Activated B cell treated with CpG ODN at 0.5 μM for 24 hours (primary cell): ENCODE measurements at regions not wholly inside any gene's neighbourhood (a gene's known extent, or its start where the extent isn't known, plus 50 kb on each side); places are given as distances from the start of the nearest gene placed in this dataset.

ENCODE experiments used
- ATAC-seq: fragments of 200-7000 bp; cut with Tn5 transposase; one replicate; pipeline ENCODE4 v1.10.0; 2021; ENCODE audit warnings: low read depth, mild to moderate bottlenecking, moderate library complexity
- CTCF ChIA-PET: fragments of 350-600 bp; sonication (Branson Sonifier 250); formaldehyde crosslinking; loops from one replicate; lab custom pipeline; 2021; ENCODE audit warnings: antibody characterized with exemption; lab: Charles Lee
- POLR2A ChIA-PET: fragments of 350-600 bp; sonication (Branson Sonifier 250); formaldehyde crosslinking; loops from one replicate; lab custom pipeline; 2021; ENCODE audit warnings: antibody characterized with exemption; lab: Charles Lee
- DNase-seq: peaks from one replicate; pipeline ENCODE4 v3.0.0; 2022
- H3K27ac Mint-ChIP-seq: one replicate; pipeline ENCODE4 v1.8.0; 2020; ENCODE audit warnings: mixed read lengths
- H3K27me3 Mint-ChIP-seq: one replicate; pipeline ENCODE4 v1.8.0; 2021; ENCODE audit warnings: mixed read lengths
- H3K36me3 Mint-ChIP-seq: one replicate; pipeline ENCODE4 v1.8.0; 2021; ENCODE audit warnings: low read depth, mixed read lengths
- H3K4me1 Mint-ChIP-seq: one replicate; pipeline ENCODE4 v1.8.0; 2021; ENCODE audit warnings: mixed read lengths
- H3K4me3 Mint-ChIP-seq: one replicate; pipeline ENCODE4 v1.8.0; 2020; ENCODE audit warnings: mild to moderate bottlenecking, mixed read lengths
- H3K9me3 Mint-ChIP-seq: one replicate; pipeline ENCODE4 v1.8.0; 2020; ENCODE audit warnings: mixed read lengths
- CTCF ChIP-seq: fragments of 200-600 bp; IDR thresholded peaks from one replicate; pipeline ENCODE4 v1.8.0; 2022; ENCODE audit warnings: antibody characterized with exemption, mild to moderate bottlenecking
- intact Hi-C: fragments of 100-400 bp; cut with micrococcal nuclease; formaldehyde crosslinking; loops from one replicate; pipeline ENCODE4 v1.15.1; 2024

GRCh38 chr13:104442536-104442935 lies 1376.3 kb upstream of the SLC10A2 start:
- Mint-ChIP-seq H3K36me3 (no peaks in the 10 kb centered on the region), H3K9me3 (peaks cover 14% of the 10 kb centered on the region), H3K27ac (no peak overlapping the region)

GRCh38 chr13:104436555-104436954 lies 1370.3 kb upstream of the SLC10A2 start:
- H3K4me3 Mint-ChIP-seq, result no peak overlapping the region
- H3K27ac Mint-ChIP-seq, result no peak overlapping the region
- POLR2A ChIA-PET, result no interaction called here
- CTCF ChIA-PET, result interaction anchor here (0.6 kb wide), 1 partner anchor 1633 kb away, joined by 3 read pairs; no protein-coding TSS in a partner anchor
- intact Hi-C loops, result no loop called here
- H3K27me3 Mint-ChIP-seq, result no peaks in the 10 kb centered on the region
- ATAC-seq, result no peak
- H3K4me1 Mint-ChIP-seq, result no peaks in the 10 kb centered on the region
- no peaks in the 10 kb centered on the region for H3K36me3 Mint-ChIP-seq
- TF ChIP-seq CTCF, result no peak
- no peaks in the 10 kb centered on the region for H3K9me3 Mint-ChIP-seq
- no peak for DNase-seq

More at GRCh38 chr13:104442536-104442935, 1376.3 kb upstream of the SLC10A2 start:
- ChIA-PET POLR2A (no interaction called here), CTCF (no interaction called here)
- TF ChIP-seq CTCF, result no peak
- intact Hi-C loops, result no loop called here
- no peak overlapping the region for H3K4me3 Mint-ChIP-seq
- no peaks in the 10 kb centered on the region for H3K4me1 Mint-ChIP-seq
- ATAC-seq (no peak), DNase-seq (no peak)
- H3K27me3 Mint-ChIP-seq, result no peaks in the 10 kb centered on the region

GRCh38 chr13:104431895-104432294 lies 1365.7 kb upstream of the SLC10A2 start:
- Mint-ChIP-seq H3K4me1 (no peaks in the 10 kb centered on the region), H3K36me3 (no peaks in the 10 kb centered on the region), H3K4me3 (no peak overlapping the region), H3K27ac (no peak overlapping the region), H3K9me3 (peaks cover 3% of the 10 kb centered on the region), H3K27me3 (no peaks in the 10 kb centered on the region)
- no peak for TF ChIP-seq CTCF
- DNase-seq (no peak), ATAC-seq (no peak)
- intact Hi-C loops, result no loop called here
- ChIA-PET CTCF (no interaction called here), POLR2A (no interaction called here)

GRCh38 chr13:104426435-104426834 lies 1360.2 kb upstream of the SLC10A2 start:
- POLR2A ChIA-PET, result no interaction called here
- intact Hi-C loops, result no loop called here
- no peak for TF ChIP-seq CTCF
- Mint-ChIP-seq H3K27me3 (no peaks in the 10 kb centered on the region), H3K4me3 (no peak overlapping the region), H3K36me3 (no peaks in the 10 kb centered on the region), H3K4me1 (no peaks in the 10 kb centered on the region), H3K9me3 (peaks cover 5% of the 10 kb centered on the region), H3K27ac (no peak overlapping the region)
- ATAC-seq, result no peak
- CTCF ChIA-PET, result no interaction called here
- DNase-seq, result no peak

- no peaks in the 10 kb centered on the region for H3K27me3 Mint-ChIP-seq
- H3K9me3 Mint-ChIP-seq, result peaks cover 2% of the 10 kb centered on the region
- ChIA-PET POLR2A (no interaction called here), CTCF (no interaction called here)
- no peak for DNase-seq
- ATAC-seq, result no peak
- H3K27ac Mint-ChIP-seq, result no peak overlapping the region
- H3K4me3 Mint-ChIP-seq, result no peak overlapping the region
- H3K4me1 Mint-ChIP-seq, result no peaks in the 10 kb centered on the region
- intact Hi-C loops, result no loop called here
- H3K36me3 Mint-ChIP-seq, result no peaks in the 10 kb centered on the region
- no peak for TF ChIP-seq CTCF
These were observed 1356.5 kb upstream of the SLC10A2 start for GRCh38 chr13:104422668-104423067.
